A673 (cell line): ENCODE measurements at regions not wholly inside any gene's neighbourhood (a gene's known extent, or its start where the extent isn't known, plus 50 kb on each side); places are given as distances from the start of the nearest gene placed in this dataset.
"Not testable (repeated sequence)": the region's sequence is repeated elsewhere in the genome, so short reads cannot be mapped to it uniquely, and the experiment has no call there.

Experiments used
- BruUV-seq: library from RNA; stranded (reverse); fragments of 400-500 nt; replicated peaks from 2 replicates; lab custom pipeline; 2021; lab: Mats Ljungman, UMichigan
- CTCF ChIA-PET: fragments of 300-600 bp; sonication (Branson Sonifier 250); formaldehyde crosslinking; loops from one replicate; lab custom pipeline; 2022; ENCODE audit warnings: antibody characterized with exemption; lab: Charles Lee
- POLR2A ChIA-PET: fragments of 300-600 bp; sonication (Branson Sonifier 250); formaldehyde crosslinking; loops from one replicate; lab custom pipeline; 2022; ENCODE audit warnings: antibody characterized with exemption; ENCODE audit not compliant: low non-redundant PET; lab: Charles Lee
- DNase-seq: peaks from one replicate; pipeline ENCODE4 v3.0.0-alpha.2; 2015; ENCODE audit warnings: low spot score
- H3K27ac ChIP-seq: fragments of 200-600 bp; sonication (generic); 2 replicates; pipeline ENCODE4 v1.5.1; 2016; ENCODE audit warnings: mixed run types, low read depth, mild to moderate bottlenecking, mixed read lengths, antibody characterized with exemption, low read length; ENCODE audit not compliant: poor library complexity, severe bottlenecking
- H3K27me3 ChIP-seq: fragments of 200-600 bp; sonication (generic); replicated peaks from 2 replicates; pipeline ENCODE4 v1.6.1; 2017; ENCODE audit warnings: mixed run types, low read depth, mild to moderate bottlenecking, mixed read lengths, antibody characterized with exemption, low read length; ENCODE audit not compliant: insufficient read depth, poor library complexity
- H3K36me3 ChIP-seq: fragments of 200-600 bp; sonication (generic); 2 replicates; pipeline ENCODE4 v1.6.1; 2016; ENCODE audit warnings: mixed run types, mild to moderate bottlenecking, mixed read lengths, antibody characterized with exemption, low read length; ENCODE audit not compliant: insufficient read depth, poor library complexity, severe bottlenecking
- H3K4me1 ChIP-seq: fragments of 200-600 bp; sonication (generic); 2 replicates; pipeline ENCODE4 v1.6.1; 2017; ENCODE audit warnings: mixed run types, mild to moderate bottlenecking, mixed read lengths, antibody characterized with exemption, low read length; ENCODE audit not compliant: insufficient read depth, poor library complexity, severe bottlenecking
- H3K4me3 ChIP-seq: fragments of 200-600 bp; sonication (generic); 2 replicates; pipeline ENCODE4 v1.5.1; 2016; ENCODE audit warnings: low read depth, mixed run types, mild to moderate bottlenecking, mixed read lengths, low read length; ENCODE audit not compliant: poor library complexity, severe bottlenecking
- H3K9me3 ChIP-seq: fragments of 200-600 bp; sonication (generic); 2 replicates; pipeline ENCODE4 v1.6.1; 2016; ENCODE audit warnings: mixed run types, low read depth, mild to moderate bottlenecking, mixed read lengths, antibody characterized with exemption, low read length; ENCODE audit not compliant: poor library complexity, severe bottlenecking
- CTCF ChIP-seq: fragments of 300-800, 200-600 bp; sonication (generic); conservative IDR thresholded peaks from 2 replicates; pipeline ENCODE4 v1.5.1; 2017; ENCODE audit warnings: low read depth, mild to moderate bottlenecking, antibody characterized with exemption, low read length, moderate library complexity, mixed read lengths
- EZH2 ChIP-seq: fragments of 200-600 bp; sonication (generic); IDR thresholded peaks from 2 replicates; pipeline ENCODE4 v1.6.1; 2017; ENCODE audit warnings: borderline replicate concordance, low read depth, mild to moderate bottlenecking, mixed read lengths, antibody characterized with exemption, low read length; ENCODE audit not compliant: poor library complexity, severe bottlenecking
- intact Hi-C: fragments of 100-400 bp; cut with micrococcal nuclease; formaldehyde crosslinking; loops from one replicate; pipeline ENCODE4 v1.10.0; 2022; ENCODE audit not compliant: unreplicated experiment

GRCh38 chr7:55309040-55309991, 55.8 kb upstream of the LANCL2 start:
- ChIA-PET POLR2A (no interaction called here), CTCF (no interaction called here)
- intact Hi-C loops = no loop called here
- TF ChIP-seq EZH2 = no peak
- TF ChIP-seq CTCF = no peak
- no peak for DNase-seq
- H3K4me1 ChIP-seq = no peaks in the 10 kb centered on the region
- no peak overlapping the region for H3K27ac ChIP-seq
- H3K27me3 ChIP-seq = no peaks in the 10 kb centered on the region
- no peaks in the 10 kb centered on the region for H3K36me3 ChIP-seq
- H3K9me3 ChIP-seq = no peaks in the 10 kb centered on the region
- BruUV-seq = no TSS peak
- no peak overlapping the region for H3K4me3 ChIP-seq

- Histone ChIP-seq H3K27ac (no peak overlapping the region), H3K36me3 (no peaks in the 10 kb centered on the region), H3K4me3 (no peak overlapping the region), H3K27me3 (no peaks in the 10 kb centered on the region), H3K4me1 (no peaks in the 10 kb centered on the region), H3K9me3 (no peaks in the 10 kb centered on the region)
- intact Hi-C loops = no loop called here
- CTCF ChIA-PET = no interaction called here
- no peak for DNase-seq
- TF ChIP-seq EZH2 = no peak
- no peak for TF ChIP-seq CTCF
- no TSS peak for BruUV-seq
- POLR2A ChIA-PET = no interaction called here
Observed at GRCh38 chr7:55310287-55311025, 54.7 kb upstream of the LANCL2 start.

- H3K36me3 ChIP-seq, BruUV-seq, CTCF ChIA-PET, H3K27me3 ChIP-seq, DNase-seq, H3K9me3 ChIP-seq, POLR2A ChIA-PET, H3K4me1 ChIP-seq, H3K4me3 ChIP-seq, H3K27ac ChIP-seq, intact Hi-C loops: not testable (repeated sequence)
Observed at GRCh38 chr7:55311892-55312291, 53.2 kb upstream of the LANCL2 start.

- CTCF ChIA-PET, H3K36me3 ChIP-seq, H3K4me3 ChIP-seq, H3K27me3 ChIP-seq, DNase-seq, BruUV-seq, H3K9me3 ChIP-seq, H3K4me1 ChIP-seq, intact Hi-C loops, POLR2A ChIA-PET, H3K27ac ChIP-seq: not testable (repeated sequence)
Observed at GRCh38 chr7:55313671-55314070, 51.5 kb upstream of the LANCL2 start.
